GM12801 (cell line): ENCODE measurements at regions not wholly inside any gene's neighbourhood (a gene's known extent, or its start where the extent isn't known, plus 50 kb on each side); places are given as distances from the start of the nearest gene placed in this dataset.

Source experiments
- CTCF ChIP-seq: IDR thresholded peaks from one replicate; pipeline ENCODE4 v1.5.1; 2011; ENCODE audit warnings: control low read depth; ENCODE audit not compliant: insufficient read length; ENCODE audit errors: extremely low read depth

- TF ChIP-seq CTCF = no peak
Observed at GRCh38 chr4:107265859-107266258, 229.7 kb upstream of the DKK2 start.

GRCh38 chr4:107261241-107261874, 225.2 kb upstream of the DKK2 start:
- TF ChIP-seq CTCF = no peak

GRCh38 chr4:107258359-107258758, 222.2 kb upstream of the DKK2 start:
- no peak for TF ChIP-seq CTCF

GRCh38 chr4:107255596-107255995, 219.5 kb upstream of the DKK2 start:
- TF ChIP-seq CTCF = no peak

- TF ChIP-seq CTCF = no peak
Observed at GRCh38 chr4:107255114-107255513, 219.0 kb upstream of the DKK2 start.

GRCh38 chr4:107253579-107254068, 217.5 kb upstream of the DKK2 start:
- TF ChIP-seq CTCF = no peak

GRCh38 chr4:107253090-107253489, 217.0 kb upstream of the DKK2 start:
- no peak for TF ChIP-seq CTCF

- no peak for TF ChIP-seq CTCF
Observed at GRCh38 chr4:107252571-107252970, 216.5 kb upstream of the DKK2 start.
